Gastrocnemius medialis (tissue), 4 donors: ENCODE measurements at regions not wholly inside any gene's neighbourhood (a gene's known extent, or its start where the extent isn't known, plus 50 kb on each side); places are given as distances from the start of the nearest gene placed in this dataset.

Experiments
- CTCF ChIP-seq, 5 experiments: fragments of 450-650 bp in 3 of 5; fragments of 200-600 bp in 2 of 5; sonication (generic) in 2 of 5; IDR thresholded peaks in 4 of 5; conservative IDR thresholded peaks in 1 of 5; 1 replicate in 4 of 5; 2 replicates in 1 of 5; pipeline ENCODE4 v1.5.1; 2016 to 2019; ENCODE audit warnings: antibody characterized with exemption in 5 of 5, mild to moderate bottlenecking in 3 of 5, moderate library complexity in 3 of 5
- POLR2A ChIP-seq, 2 donors: fragments of 450-650 bp; IDR thresholded peaks; one replicate each; pipeline ENCODE4 v1.6.1; 2017; ENCODE audit warnings: antibody characterized with exemption in 2 of 2, mild to moderate bottlenecking in 2 of 2, moderate library complexity in 2 of 2

- TF ChIP-seq CTCF (IDR thresholded peaks at IDR 0.05 in 4 of 5, conservative IDR thresholded peaks at IDR 0.05 in 1 of 5): no peak
- no peak for TF ChIP-seq POLR2A (IDR thresholded peaks at IDR 0.05)
Observed at GRCh38 chr13:76651286-76651685, 234.9 kb downstream of the KCTD12 start.
